ENCODE measurements at regions not wholly inside any gene's neighbourhood (a gene's known extent, or its start where the extent isn't known, plus 50 kb on each side); places are given as distances from the start of the nearest gene placed in this dataset.

DNA sequence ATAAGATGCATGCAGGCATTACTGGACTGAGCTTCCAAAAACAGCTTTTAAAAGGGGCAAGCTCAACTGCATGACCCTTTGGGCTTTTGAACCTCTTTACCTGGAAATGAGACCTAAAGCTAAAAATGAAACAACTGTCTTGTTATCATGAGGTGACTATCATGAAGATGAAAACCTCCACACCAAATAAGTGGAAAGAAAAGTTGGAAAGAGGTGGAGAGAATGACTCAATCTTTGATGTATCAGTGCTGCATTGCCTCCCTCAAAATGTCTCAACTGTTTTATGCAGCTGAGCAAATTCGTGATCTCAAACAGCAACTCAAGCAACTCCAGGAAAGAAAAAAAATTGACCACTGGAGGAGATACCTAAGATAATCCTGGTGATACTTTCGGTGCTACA lies 307.1 kb downstream of the KBTBD8 start:
- Histone ChIP-seq H2BK5ac (ENCODE audit: low read length) (no peak overlapping the region), H2BK15ac (replicated peaks; ENCODE audit: low read depth) (no peak overlapping the region), H3K4me1 (ENCODE audit: control insufficient read depth, low read depth, low read length) (no peaks in the 10 kb centered on the region), H4K8ac (ENCODE audit: low read depth, low read length) (no peak overlapping the region), H3K4ac (ENCODE audit: low read depth, low read length) (no peak overlapping the region), H3K56ac (ENCODE audit: low read length) (no peak overlapping the region), H3K23ac (ENCODE audit: low read length) (no peak overlapping the region), H2AK5ac (ENCODE audit: low read length) (no peak overlapping the region), H3K4me2 (ENCODE audit: low read length) (no peak overlapping the region), H3K4me3 (ENCODE audit: low read length) (no peak overlapping the region), H3K36me3 (ENCODE audit: control insufficient read depth, insufficient read depth, low read length) (no peaks in the 10 kb centered on the region), H4K5ac (ENCODE audit: low read length) (no peak overlapping the region), H3K9ac (ENCODE audit: low read length) (no peak overlapping the region), H3K27ac (ENCODE audit: low read depth, low read length) (no peak overlapping the region), H3K79me2 (ENCODE audit: control insufficient read depth, insufficient read depth, low read length) (no peaks in the 10 kb centered on the region), H3K27me3 (ENCODE audit: insufficient read depth, low read length, poor library complexity) (no peaks in the 10 kb centered on the region), H3K79me1 (ENCODE audit: low read length) (no peaks in the 10 kb centered on the region), H3K18ac (ENCODE audit: low read length) (no peak overlapping the region), H2BK120ac (ENCODE audit: low read depth, low read length) (no peak overlapping the region)
- no peak for DNase-seq
- WGBS (ENCODE audit: extremely low coverage, insufficient coverage, low lambda C conversion rate): no CpG with 5 or more reads among the region's 2 CpGs

DNA sequence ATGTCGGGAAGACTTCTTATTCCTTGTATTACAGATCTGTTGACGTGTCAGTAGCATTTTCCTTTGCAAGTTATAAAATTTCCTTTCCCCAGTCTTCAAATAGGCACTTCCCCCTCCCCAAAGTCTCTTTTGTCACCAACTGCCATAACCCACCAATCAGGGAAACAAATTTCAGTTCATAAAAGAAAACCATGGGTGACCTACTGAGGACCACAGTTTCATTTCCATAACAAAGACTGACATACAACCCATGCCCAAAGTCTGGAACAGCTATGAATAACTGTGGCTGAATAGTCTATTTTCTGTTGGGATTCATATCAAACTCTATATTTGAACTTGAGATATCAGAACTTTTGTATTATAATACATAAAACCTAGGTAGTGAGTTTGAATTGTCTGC lies 307.8 kb downstream of the KBTBD8 start:
- no CpG with 5 or more reads among the region's 2 CpGs for WGBS (ENCODE audit: extremely low coverage, insufficient coverage, low lambda C conversion rate)
- H3K79me1 ChIP-seq (ENCODE audit: low read length): no peaks in the 10 kb centered on the region

DNA sequence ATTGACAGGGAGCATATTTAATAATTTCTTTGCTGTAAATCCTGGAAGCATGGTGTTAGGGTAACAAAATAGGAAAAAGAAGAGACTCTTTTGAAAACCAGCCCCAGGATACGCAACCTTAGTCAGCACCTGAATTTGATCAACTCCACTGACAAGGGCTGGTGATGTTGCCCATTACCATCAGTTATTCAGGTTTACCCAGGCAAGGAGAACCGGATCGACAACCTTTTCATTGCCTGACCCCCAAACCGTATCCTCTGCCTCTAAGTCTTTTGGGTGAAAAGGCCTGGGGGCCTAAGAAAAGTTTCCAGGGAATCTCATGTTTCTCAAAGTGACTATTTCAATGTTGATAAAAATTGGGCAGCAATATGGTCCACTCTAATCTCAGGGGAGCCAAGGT lies 313.3 kb downstream of the KBTBD8 start:
- no peak overlapping the region for H3K4me3 ChIP-seq (ENCODE audit: low read length)
- no peak overlapping the region for H4K8ac ChIP-seq (ENCODE audit: low read depth, low read length)
- H3K9ac ChIP-seq (ENCODE audit: low read length): no peak overlapping the region
- no CpG with 5 or more reads among the region's 4 CpGs for WGBS (ENCODE audit: extremely low coverage, insufficient coverage, low lambda C conversion rate)
- H3K79me1 ChIP-seq (ENCODE audit: low read length): no peaks in the 10 kb centered on the region
- H3K4me1 ChIP-seq (ENCODE audit: control insufficient read depth, low read depth, low read length): no peaks in the 10 kb centered on the region
- H3K4ac ChIP-seq (ENCODE audit: low read depth, low read length): no peak overlapping the region
- H2AK5ac ChIP-seq (ENCODE audit: low read length): no peak overlapping the region
- H2BK5ac ChIP-seq (ENCODE audit: low read length): no peak overlapping the region
- H3K79me2 ChIP-seq (ENCODE audit: control insufficient read depth, insufficient read depth, low read length): no peaks in the 10 kb centered on the region
- no peak overlapping the region for H3K23ac ChIP-seq (ENCODE audit: low read length)
- no peak overlapping the region for H4K5ac ChIP-seq (ENCODE audit: low read length)
- DNase-seq: peak; percentile 19
- no peak overlapping the region for H3K27ac ChIP-seq (ENCODE audit: low read depth, low read length)
- no peak overlapping the region for H2BK15ac ChIP-seq (replicated peaks; ENCODE audit: low read depth)
- H2BK120ac ChIP-seq (ENCODE audit: low read depth, low read length): no peak overlapping the region
- no peaks in the 10 kb centered on the region for H3K36me3 ChIP-seq (ENCODE audit: control insufficient read depth, insufficient read depth, low read length)
- H3K56ac ChIP-seq (ENCODE audit: low read length): no peak overlapping the region
- H3K4me2 ChIP-seq (ENCODE audit: low read length): no peak overlapping the region
- H3K27me3 ChIP-seq (ENCODE audit: insufficient read depth, low read length, poor library complexity): no peaks in the 10 kb centered on the region
- no peak overlapping the region for H3K18ac ChIP-seq (ENCODE audit: low read length)

More for the DNA sequence above, 307.8 kb downstream of the KBTBD8 start:
- no peak for DNase-seq
- no peaks in the 10 kb centered on the region for H3K4me1 ChIP-seq (ENCODE audit: control insufficient read depth, low read depth, low read length)
- H3K4me3 ChIP-seq (ENCODE audit: low read length): no peak overlapping the region
- H4K8ac ChIP-seq (ENCODE audit: low read depth, low read length): no peak overlapping the region
- no peak overlapping the region for H3K9ac ChIP-seq (ENCODE audit: low read length)
- no peak overlapping the region for H4K5ac ChIP-seq (ENCODE audit: low read length)
- H3K4ac ChIP-seq (ENCODE audit: low read depth, low read length): no peak overlapping the region
- no peak overlapping the region for H3K18ac ChIP-seq (ENCODE audit: low read length)
- H2BK120ac ChIP-seq (ENCODE audit: low read depth, low read length): no peak overlapping the region
- no peak overlapping the region for H2BK15ac ChIP-seq (replicated peaks; ENCODE audit: low read depth)
- H2BK5ac ChIP-seq (ENCODE audit: low read length): no peak overlapping the region
- no peaks in the 10 kb centered on the region for H3K79me2 ChIP-seq (ENCODE audit: control insufficient read depth, insufficient read depth, low read length)
- no peaks in the 10 kb centered on the region for H3K27me3 ChIP-seq (ENCODE audit: insufficient read depth, low read length, poor library complexity)
- H3K4me2 ChIP-seq (ENCODE audit: low read length): no peak overlapping the region
- no peaks in the 10 kb centered on the region for H3K36me3 ChIP-seq (ENCODE audit: control insufficient read depth, insufficient read depth, low read length)
- no peak overlapping the region for H3K56ac ChIP-seq (ENCODE audit: low read length)
- H3K27ac ChIP-seq (ENCODE audit: low read depth, low read length): no peak overlapping the region
- no peak overlapping the region for H2AK5ac ChIP-seq (ENCODE audit: low read length)
- H3K23ac ChIP-seq (ENCODE audit: low read length): no peak overlapping the region

DNA sequence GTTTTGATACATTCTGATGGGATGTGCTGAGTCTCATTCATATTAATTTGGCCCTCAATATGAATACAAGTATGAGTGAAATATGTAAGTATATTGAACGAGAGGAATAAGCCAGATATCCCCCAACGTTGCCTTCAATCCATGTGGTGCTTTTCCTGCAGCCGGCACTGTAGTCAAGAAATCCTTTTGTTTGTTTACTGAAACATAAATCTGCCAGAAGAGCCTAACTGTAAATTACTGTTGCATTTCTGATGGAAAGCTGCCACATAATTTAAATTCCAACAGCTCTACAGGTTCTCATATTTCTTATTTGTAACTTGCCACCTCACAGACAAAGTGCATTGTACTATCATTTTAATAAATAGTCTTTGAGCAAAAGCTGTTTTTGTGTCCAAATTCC lies 314.0 kb downstream of the KBTBD8 start:
- WGBS (ENCODE audit: extremely low coverage, insufficient coverage, low lambda C conversion rate): no CpG with 5 or more reads among the region's 3 CpGs
- no peak overlapping the region for H3K18ac ChIP-seq (ENCODE audit: low read length)
- no peaks in the 10 kb centered on the region for H3K79me2 ChIP-seq (ENCODE audit: control insufficient read depth, insufficient read depth, low read length)
- H4K5ac ChIP-seq (ENCODE audit: low read length): no peak overlapping the region
- H3K4me2 ChIP-seq (ENCODE audit: low read length): no peak overlapping the region
- H3K4me1 ChIP-seq (ENCODE audit: control insufficient read depth, low read depth, low read length): no peaks in the 10 kb centered on the region
- no peak overlapping the region for H3K56ac ChIP-seq (ENCODE audit: low read length)
- no peak overlapping the region for H3K27ac ChIP-seq (ENCODE audit: low read depth, low read length)
- no peak overlapping the region for H2BK15ac ChIP-seq (replicated peaks; ENCODE audit: low read depth)
- H4K8ac ChIP-seq (ENCODE audit: low read depth, low read length): no peak overlapping the region
- no peak overlapping the region for H3K4ac ChIP-seq (ENCODE audit: low read depth, low read length)
- DNase-seq: peak; percentile 5
- no peak overlapping the region for H2BK120ac ChIP-seq (ENCODE audit: low read depth, low read length)
- no peaks in the 10 kb centered on the region for H3K27me3 ChIP-seq (ENCODE audit: insufficient read depth, low read length, poor library complexity)
- H3K36me3 ChIP-seq (ENCODE audit: control insufficient read depth, insufficient read depth, low read length): no peaks in the 10 kb centered on the region
- H3K23ac ChIP-seq (ENCODE audit: low read length): no peak overlapping the region
- no peak overlapping the region for H2BK5ac ChIP-seq (ENCODE audit: low read length)
- H3K9ac ChIP-seq (ENCODE audit: low read length): no peak overlapping the region
- H3K4me3 ChIP-seq (ENCODE audit: low read length): no peak overlapping the region
- no peak overlapping the region for H2AK5ac ChIP-seq (ENCODE audit: low read length)
- no peaks in the 10 kb centered on the region for H3K79me1 ChIP-seq (ENCODE audit: low read length)

DNA sequence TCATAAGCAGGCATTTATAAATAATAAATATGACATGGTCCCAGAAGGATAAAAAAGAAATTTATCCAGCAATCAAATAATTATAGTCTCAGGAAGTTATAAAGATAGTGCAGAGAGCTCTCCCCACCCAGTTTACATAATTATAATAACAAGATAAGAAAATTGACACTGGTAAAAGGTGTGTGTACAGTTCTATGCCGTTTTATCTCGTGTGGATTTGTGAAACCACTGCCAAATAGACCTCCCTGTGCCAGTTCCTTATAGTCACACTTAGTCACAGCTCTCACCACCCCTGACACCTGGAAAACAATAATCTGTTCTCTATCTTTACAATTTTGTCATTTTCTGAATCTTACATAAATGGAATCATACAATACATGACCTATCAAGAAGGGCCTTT lies 320.1 kb downstream of the KBTBD8 start:
- H3K79me2 ChIP-seq (ENCODE audit: control insufficient read depth, insufficient read depth, low read length): no peaks in the 10 kb centered on the region
- H3K4ac ChIP-seq (ENCODE audit: low read depth, low read length): no peak overlapping the region
- no peak overlapping the region for H2BK120ac ChIP-seq (ENCODE audit: low read depth, low read length)
- DNase-seq: no peak
- no peak overlapping the region for H4K5ac ChIP-seq (ENCODE audit: low read length)
- H3K4me3 ChIP-seq (ENCODE audit: low read length): no peak overlapping the region
- no peak overlapping the region for H2BK15ac ChIP-seq (replicated peaks; ENCODE audit: low read depth)
- no peak overlapping the region for H3K27ac ChIP-seq (ENCODE audit: low read depth, low read length)
- H3K79me1 ChIP-seq (ENCODE audit: low read length): no peaks in the 10 kb centered on the region
- H2BK5ac ChIP-seq (ENCODE audit: low read length): no peak overlapping the region
- no peak overlapping the region for H3K56ac ChIP-seq (ENCODE audit: low read length)
- H3K18ac ChIP-seq (ENCODE audit: low read length): no peak overlapping the region
- H4K8ac ChIP-seq (ENCODE audit: low read depth, low read length): no peak overlapping the region
- H3K23ac ChIP-seq (ENCODE audit: low read length): no peak overlapping the region
- no peak overlapping the region for H3K4me2 ChIP-seq (ENCODE audit: low read length)
- H3K27me3 ChIP-seq (ENCODE audit: insufficient read depth, low read length, poor library complexity): no peaks in the 10 kb centered on the region
- no CpG with 5 or more reads among the region's 2 CpGs for WGBS (ENCODE audit: extremely low coverage, insufficient coverage, low lambda C conversion rate)
- no peak overlapping the region for H2AK5ac ChIP-seq (ENCODE audit: low read length)
- H3K9ac ChIP-seq (ENCODE audit: low read length): no peak overlapping the region
- no peaks in the 10 kb centered on the region for H3K36me3 ChIP-seq (ENCODE audit: control insufficient read depth, insufficient read depth, low read length)
- H3K4me1 ChIP-seq (ENCODE audit: control insufficient read depth, low read depth, low read length): no peaks in the 10 kb centered on the region

DNA sequence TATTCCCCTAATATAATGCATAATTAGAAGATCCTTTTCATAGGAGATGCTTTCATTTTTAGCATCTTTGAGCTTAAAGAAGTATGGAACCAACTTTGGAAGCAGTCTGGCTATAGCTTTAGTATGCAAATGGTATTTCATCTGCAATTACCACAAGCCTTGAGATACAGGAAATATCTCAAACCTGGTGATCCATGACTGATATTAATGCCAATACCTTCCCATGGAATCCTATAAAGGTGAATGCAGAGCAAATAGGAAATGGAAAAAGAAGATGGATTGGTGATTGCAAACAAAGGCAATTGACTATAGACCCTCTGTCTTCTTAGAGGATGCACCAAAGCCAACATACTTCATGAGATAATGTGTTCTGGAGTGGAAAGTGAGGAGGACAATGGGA lies 326.4 kb downstream of the KBTBD8 start:
- DNase-seq: no peak
- H3K4ac ChIP-seq (ENCODE audit: low read depth, low read length): no peak overlapping the region
- no peaks in the 10 kb centered on the region for H3K27me3 ChIP-seq (ENCODE audit: insufficient read depth, low read length, poor library complexity)
- no peaks in the 10 kb centered on the region for H3K79me2 ChIP-seq (ENCODE audit: control insufficient read depth, insufficient read depth, low read length)
- no peak overlapping the region for H3K9ac ChIP-seq (ENCODE audit: low read length)
- no peak overlapping the region for H3K27ac ChIP-seq (ENCODE audit: low read depth, low read length)
- H2BK15ac ChIP-seq (replicated peaks; ENCODE audit: low read depth): no peak overlapping the region
- H3K23ac ChIP-seq (ENCODE audit: low read length): no peak overlapping the region
- no peak overlapping the region for H3K4me3 ChIP-seq (ENCODE audit: low read length)
- no peak overlapping the region for H2AK5ac ChIP-seq (ENCODE audit: low read length)
- H3K18ac ChIP-seq (ENCODE audit: low read length): no peak overlapping the region
- no peaks in the 10 kb centered on the region for H3K4me1 ChIP-seq (ENCODE audit: control insufficient read depth, low read depth, low read length)
- no peak overlapping the region for H2BK120ac ChIP-seq (ENCODE audit: low read depth, low read length)
- H3K36me3 ChIP-seq (ENCODE audit: control insufficient read depth, insufficient read depth, low read length): no peaks in the 10 kb centered on the region
- H3K56ac ChIP-seq (ENCODE audit: low read length): no peak overlapping the region
- H3K4me2 ChIP-seq (ENCODE audit: low read length): no peak overlapping the region
- H2BK5ac ChIP-seq (ENCODE audit: low read length): no peak overlapping the region
- H4K5ac ChIP-seq (ENCODE audit: low read length): no peak overlapping the region
- H4K8ac ChIP-seq (ENCODE audit: low read depth, low read length): no peak overlapping the region
- no peaks in the 10 kb centered on the region for H3K79me1 ChIP-seq (ENCODE audit: low read length)

All from mesendoderm (in vitro differentiated cells).